SK-N-SH treated with all-trans-retinoic acid at 6 μM for 48 hours (cell line): ENCODE measurements at regions not wholly inside any gene's neighbourhood (a gene's known extent, or its start where the extent isn't known, plus 50 kb on each side); places are given as distances from the start of the nearest gene placed in this dataset.

ENCODE experiments used
- ATAC-seq: fragments of 200-7000 bp; cut with Tn5 transposase; 3 replicates; pipeline ENCODE4 v1.9.1; 2020; ENCODE audit warnings: mild to moderate bottlenecking, moderate library complexity
- ARNTL ChIP-seq: fragments of 450-650 bp; formaldehyde crosslinking; IDR thresholded peaks from 2 replicates; pipeline ENCODE4 v1.5.0; 2020; ENCODE audit warnings: low read depth, mild to moderate bottlenecking, moderate library complexity, borderline replicate concordance
- BACH2 ChIP-seq: fragments of 250-450 bp; sonication (Bioruptor Pico); IDR thresholded peaks from 2 replicates; pipeline ENCODE4 v1.9.0; 2021; ENCODE audit warnings: mild to moderate bottlenecking, borderline replicate concordance
- CSDC2 ChIP-seq: fragments of 250-450 bp; sonication (Bioruptor Pico); IDR thresholded peaks from 2 replicates; pipeline ENCODE4 v1.5.0; 2020; ENCODE audit warnings: mild to moderate bottlenecking, moderate library complexity
- CSRNP3 ChIP-seq: fragments of 250-450 bp; sonication (Bioruptor Pico); IDR thresholded peaks from 2 replicates; pipeline ENCODE4 v1.5.1; 2021; ENCODE audit warnings: mild to moderate bottlenecking, moderate library complexity
- ESRRG ChIP-seq: fragments of 250-450 bp; sonication (Bioruptor Pico); IDR thresholded peaks from 2 replicates; pipeline ENCODE4 v1.6.1; 2021; ENCODE audit warnings: mild to moderate bottlenecking
- GLIS3 ChIP-seq: fragments of 250-450 bp; sonication (Bioruptor Pico); IDR thresholded peaks from 2 replicates; pipeline ENCODE4 v1.5.0; 2020; ENCODE audit warnings: mild to moderate bottlenecking, moderate library complexity
- ISL1 ChIP-seq: fragments of 250-450 bp; sonication (Bioruptor Pico); IDR thresholded peaks from 2 replicates; pipeline ENCODE4 v2.1.2; 2022; ENCODE audit warnings: mild to moderate bottlenecking, moderate library complexity
- OSR1 ChIP-seq: fragments of 250-450 bp; sonication (Bioruptor Pico); IDR thresholded peaks from 2 replicates; pipeline ENCODE4 v1.8.0; 2022; ENCODE audit warnings: moderate library complexity, mild to moderate bottlenecking, inconsistent platforms
- PATZ1 ChIP-seq: fragments of 250-450 bp; sonication (Bioruptor Pico); IDR thresholded peaks from 2 replicates; pipeline ENCODE4 v1.8.0; 2020; ENCODE audit warnings: mild to moderate bottlenecking, moderate library complexity, borderline replicate concordance
- POU6F1 ChIP-seq: fragments of 250-450 bp; sonication (Bioruptor Pico); IDR thresholded peaks from 2 replicates; pipeline ENCODE4 v1.8.0; 2021; ENCODE audit warnings: low read depth, mild to moderate bottlenecking, moderate library complexity, borderline replicate concordance
- PPARA ChIP-seq: fragments of 250-450 bp; sonication (Bioruptor Pico); IDR thresholded peaks from 2 replicates; pipeline ENCODE4 v1.5.0; 2020; ENCODE audit warnings: mild to moderate bottlenecking, borderline replicate concordance
- RARB ChIP-seq: fragments of 250-450 bp; sonication (Bioruptor Pico); IDR thresholded peaks from 2 replicates; pipeline ENCODE4 v1.8.0; 2021; ENCODE audit warnings: mild to moderate bottlenecking, moderate library complexity
- TCF4 ChIP-seq: fragments of 250-450 bp; sonication (Bioruptor Pico); IDR thresholded peaks from 2 replicates; pipeline ENCODE4 v1.8.0; 2021; ENCODE audit warnings: mild to moderate bottlenecking, moderate library complexity, borderline replicate concordance
- TSHZ2 ChIP-seq: fragments of 250-450 bp; sonication (Bioruptor Pico); IDR thresholded peaks from 2 replicates; pipeline ENCODE4 v1.5.0; 2020; ENCODE audit warnings: mild to moderate bottlenecking, moderate library complexity
- ZC3H10 ChIP-seq: fragments of 250-450 bp; sonication (Bioruptor Pico); IDR thresholded peaks from 2 replicates; pipeline ENCODE4 v1.5.1; 2021; ENCODE audit warnings: mild to moderate bottlenecking, moderate library complexity
- ZFP3 ChIP-seq: fragments of 250-450 bp; sonication (Bioruptor Pico); IDR thresholded peaks from 2 replicates; pipeline ENCODE4 v1.5.0; 2020; ENCODE audit warnings: mild to moderate bottlenecking, moderate library complexity
- ZNF565 ChIP-seq: fragments of 450-650 bp; formaldehyde crosslinking; conservative IDR thresholded peaks from 2 replicates; pipeline ENCODE4 v1.5.0; 2020; ENCODE audit warnings: low read depth, mild to moderate bottlenecking, moderate library complexity
- ZNF70 ChIP-seq: fragments of 450-650 bp; formaldehyde crosslinking; IDR thresholded peaks from 2 replicates; pipeline ENCODE4 v1.5.0; 2020; ENCODE audit warnings: mild to moderate bottlenecking, moderate library complexity
- ZNF8 ChIP-seq: fragments of 450-650 bp; formaldehyde crosslinking; IDR thresholded peaks from 2 replicates; pipeline ENCODE4 v1.5.0; 2020; ENCODE audit warnings: mild to moderate bottlenecking, moderate library complexity

- peak; percentile 45 for ATAC-seq
- TF ChIP-seq CSDC2 (CRISPR knock-in tag) (no peak), ZNF565 (no peak), ZC3H10 (CRISPR knock-in tag) (no peak), GLIS3 (CRISPR knock-in tag) (no peak), CSRNP3 (CRISPR knock-in tag) (no peak), RARB (no peak), ZNF8 (CRISPR knock-in tag) (no peak)
- TF ChIP-seq, all 23 proteins: peak for 0
Measured at GRCh38 chr15:69758291-69758771, 305.7 kb downstream of the RPLP1 start.

- no peak for TF ChIP-seq ZC3H10 (CRISPR knock-in tag)
- TF ChIP-seq, all 23 proteins: peak for 0
- ATAC-seq = no peak
Measured at GRCh38 chr15:69758810-69759790, 306.5 kb downstream of the RPLP1 start.

GRCh38 chr15:69760258-69760845 is 307.7 kb downstream of the RPLP1 start:
- TF ChIP-seq ZNF8 (CRISPR knock-in tag) (no peak), CSDC2 (CRISPR knock-in tag) (no peak), OSR1 (CRISPR knock-in tag) (no peak)
- peak; percentile 6; the same call in 2 of the 3 replicates for ATAC-seq

GRCh38 chr15:69760890-69761568 is 308.4 kb downstream of the RPLP1 start:
- ATAC-seq = peak; percentile 92
- TF ChIP-seq ISL1 (CRISPR knock-in tag) = peak; percentile 45
- no peak for TF ChIP-seq BACH2 (CRISPR knock-in tag)
- peak; percentile 62; the same call in 1 of the 2 replicates for TF ChIP-seq PATZ1 (CRISPR knock-in tag)
- TF ChIP-seq, all 23 proteins: peak for 2

GRCh38 chr15:69762373-69763148 is 309.9 kb downstream of the RPLP1 start:
- ATAC-seq = no peak
- TF ChIP-seq PPARA (no peak), RARB (no peak), BACH2 (CRISPR knock-in tag) (no peak), ZNF8 (CRISPR knock-in tag) (no peak), ZFP3 (CRISPR knock-in tag) (no peak), ZNF565 (no peak), POU6F1 (CRISPR knock-in tag) (no peak), OSR1 (CRISPR knock-in tag) (no peak), ESRRG (CRISPR knock-in tag) (no peak)
- TF ChIP-seq, all 23 proteins: peak for 0

GRCh38 chr15:69763831-69764230 is 311.2 kb downstream of the RPLP1 start:
- ATAC-seq = no peak
- TF ChIP-seq ZNF70 (no peak), OSR1 (CRISPR knock-in tag) (no peak), POU6F1 (CRISPR knock-in tag) (no peak), ZFP3 (CRISPR knock-in tag) (no peak), ZNF8 (CRISPR knock-in tag) (no peak), RARB (no peak), TSHZ2 (CRISPR knock-in tag) (no peak), TCF4 (CRISPR knock-in tag) (no peak), ARNTL (CRISPR knock-in tag) (no peak)
